ENCODE measurements at regions not wholly inside any gene's neighbourhood (a gene's known extent, or its start where the extent isn't known, plus 50 kb on each side); places are given as distances from the start of the nearest gene placed in this dataset.

DNA sequence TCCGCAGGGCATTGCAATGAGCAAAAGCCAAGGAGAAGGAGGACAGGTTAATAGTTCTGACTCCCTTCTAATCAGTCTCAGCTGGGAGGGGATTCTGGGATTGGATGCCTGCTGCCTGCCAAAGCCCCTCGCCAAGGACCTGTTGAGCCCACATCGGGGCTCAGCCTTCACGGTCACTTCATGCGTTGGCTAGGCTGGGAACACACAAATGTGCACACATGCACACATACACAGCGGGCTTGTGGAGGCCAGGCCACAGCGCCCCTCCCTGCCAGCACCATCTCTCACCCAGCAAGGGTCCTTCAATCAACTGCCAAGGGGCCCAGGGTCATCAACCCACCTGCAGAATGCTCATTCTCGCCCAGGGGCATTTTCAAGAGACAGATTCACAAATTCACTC lies 113.9 kb downstream of the C5orf15 start:
- no peak for DNase-seq (ENCODE audit: low spot score)

DNA sequence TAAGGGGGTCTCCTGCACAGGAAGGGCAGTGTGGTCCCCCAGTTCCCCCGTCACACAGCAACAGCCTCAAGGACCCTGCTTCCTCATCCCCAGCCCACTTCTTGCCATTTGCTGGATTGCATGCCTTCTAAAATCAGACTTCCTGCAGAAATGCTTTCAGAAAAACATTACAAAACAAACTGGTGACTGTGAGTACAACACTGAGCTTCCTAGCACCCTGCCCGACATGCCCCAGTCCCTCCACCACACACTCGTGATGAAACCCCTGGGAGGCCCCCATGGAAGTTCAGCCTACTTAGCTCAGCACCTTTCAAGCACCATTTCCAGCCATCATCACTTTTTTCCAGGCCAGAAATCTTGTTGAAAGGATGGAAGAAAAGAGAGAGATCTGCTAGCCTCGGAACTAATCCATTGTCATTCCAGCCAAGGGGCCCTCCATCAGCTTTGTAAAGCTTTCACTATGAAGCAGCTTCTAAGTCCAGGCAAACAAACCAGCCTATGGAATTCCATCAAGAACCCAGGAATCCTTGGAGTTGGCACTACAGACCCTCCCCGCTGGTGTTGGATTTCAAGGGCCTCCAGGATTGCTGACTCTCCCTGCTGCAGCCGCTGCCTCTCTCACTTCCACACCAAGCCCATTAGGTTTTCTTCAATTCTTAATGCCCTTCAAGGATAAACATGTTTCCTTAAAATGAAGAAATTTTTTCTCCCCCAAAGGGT lies 114.6 kb downstream of the C5orf15 start:
- DNase-seq (ENCODE audit: low spot score): no peak

DNA sequence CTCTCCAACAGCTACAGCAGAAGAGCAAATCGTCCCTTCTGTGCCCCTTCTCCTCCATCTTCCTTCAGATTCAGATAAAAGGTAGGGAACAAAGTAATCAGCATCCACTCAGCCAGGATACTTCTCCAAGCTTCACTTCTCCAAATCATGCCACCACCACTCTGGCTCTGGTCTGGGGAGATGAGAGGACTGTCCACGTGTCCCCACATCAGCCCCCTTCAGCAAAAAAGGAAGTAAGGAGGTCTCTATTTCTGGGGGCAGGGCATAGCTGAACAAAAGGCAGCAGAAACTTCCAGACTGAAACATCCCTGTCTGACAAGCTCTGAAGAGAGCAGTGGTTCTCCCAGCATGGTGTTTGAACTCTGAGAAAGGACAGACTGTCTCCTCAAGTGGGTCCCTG lies 116.9 kb downstream of the C5orf15 start:
- DNase-seq (ENCODE audit: low spot score): no peak

DNA sequence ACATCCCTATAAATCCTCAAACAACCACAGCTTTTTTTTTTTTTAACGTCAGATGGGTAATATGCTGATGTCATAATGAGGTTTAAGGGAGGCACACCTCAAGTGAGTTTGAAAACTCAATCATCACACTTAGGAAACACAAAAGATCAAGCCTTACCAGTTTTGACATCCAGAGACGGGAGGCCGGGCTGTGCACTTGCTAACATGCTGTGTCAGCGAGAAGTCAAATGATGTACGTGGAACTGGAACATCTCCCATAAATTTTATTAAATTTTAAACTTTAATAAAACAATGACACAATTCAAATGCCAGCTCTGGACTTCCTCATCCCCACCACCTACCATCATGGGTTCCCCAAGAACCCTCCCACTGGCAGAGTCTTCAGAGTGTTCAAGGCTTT lies 117.6 kb downstream of the C5orf15 start:
- no peak for DNase-seq (ENCODE audit: low spot score)

DNA sequence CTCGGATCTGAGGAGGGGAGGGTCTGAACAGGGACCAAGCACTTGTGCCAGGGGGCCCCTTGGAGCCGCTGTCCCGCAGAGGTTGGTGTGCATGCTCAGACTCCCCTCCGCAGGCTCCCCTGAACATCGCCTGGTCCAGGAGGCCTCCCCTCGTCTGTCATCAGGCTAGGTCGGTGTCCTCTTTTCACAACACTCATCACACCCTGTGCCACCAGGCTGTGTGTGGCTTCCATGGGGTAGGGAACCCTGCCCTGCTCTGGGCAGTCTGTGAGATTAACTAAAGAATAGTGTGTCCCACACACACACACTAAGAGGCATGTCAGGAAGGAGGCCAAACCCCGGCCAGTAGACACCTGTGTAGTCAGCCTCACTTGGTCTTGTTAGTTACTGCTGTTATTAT lies 119.3 kb downstream of the C5orf15 start:
- no peak for DNase-seq (ENCODE audit: low spot score)

DNA sequence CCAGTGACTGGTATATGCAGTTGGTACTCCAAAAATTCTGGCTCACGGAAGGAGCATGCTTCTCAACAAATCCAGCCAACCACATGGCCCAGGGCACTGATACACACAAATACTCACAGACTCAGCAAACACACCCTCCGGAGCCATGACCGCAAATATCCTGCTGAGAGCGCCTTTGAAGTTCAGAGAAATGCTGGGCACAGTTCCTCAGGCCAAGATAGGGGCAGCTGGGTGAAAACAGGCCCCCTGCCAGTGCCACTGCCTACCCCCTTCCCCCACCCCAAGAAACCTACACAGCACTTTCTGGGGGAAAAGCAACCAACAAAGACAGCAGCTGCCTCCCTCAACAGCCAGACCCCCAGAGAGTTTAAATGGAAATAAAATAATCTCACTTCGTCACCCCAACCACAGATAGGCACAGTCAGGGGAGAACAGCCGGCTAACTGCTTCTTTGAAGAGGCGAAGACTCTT lies 120.0 kb downstream of the C5orf15 start:
- no peak for DNase-seq (ENCODE audit: low spot score)

DNA sequence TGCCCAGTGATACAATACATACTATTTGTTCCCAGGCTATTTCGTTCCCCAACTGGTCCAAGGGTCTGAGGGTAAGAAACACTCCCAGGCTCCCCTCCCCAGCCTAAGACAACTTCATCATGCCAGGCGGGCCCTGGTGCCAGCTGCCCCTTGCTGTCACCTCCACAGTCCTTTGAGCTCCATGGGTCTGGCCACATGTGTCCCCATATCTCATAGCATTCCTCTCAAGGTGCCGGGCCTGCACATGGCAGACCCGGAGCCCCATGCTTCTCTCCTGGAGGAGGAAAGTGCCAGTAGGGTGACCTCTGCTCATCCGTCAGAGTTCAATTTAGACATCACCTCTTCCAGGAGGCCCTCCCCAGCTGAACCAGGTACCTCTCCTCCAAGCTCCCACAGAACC lies 120.5 kb downstream of the C5orf15 start:
- DNase-seq (ENCODE audit: low spot score): no peak

DNA sequence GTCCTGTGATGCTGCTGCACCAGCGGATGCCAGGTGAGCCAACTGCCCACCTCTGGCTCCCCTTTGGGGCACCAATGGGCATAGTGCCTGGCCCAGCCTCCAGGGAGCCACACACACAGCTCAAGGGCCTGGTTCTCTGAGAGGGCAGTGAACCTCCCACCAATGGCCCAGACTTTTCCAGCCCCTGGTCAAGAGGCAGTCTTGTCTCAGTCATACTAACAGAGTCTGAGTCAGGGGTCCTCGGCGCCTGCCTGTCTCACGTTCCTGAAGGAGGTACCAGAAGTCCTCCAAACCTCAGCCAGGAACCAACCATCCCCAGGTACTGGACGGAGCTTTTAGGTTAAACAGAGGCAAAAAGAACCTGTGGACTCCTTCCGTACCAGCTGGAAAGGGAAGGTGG lies 121.1 kb downstream of the C5orf15 start:
- DNase-seq (ENCODE audit: low spot score): no peak

DNA sequence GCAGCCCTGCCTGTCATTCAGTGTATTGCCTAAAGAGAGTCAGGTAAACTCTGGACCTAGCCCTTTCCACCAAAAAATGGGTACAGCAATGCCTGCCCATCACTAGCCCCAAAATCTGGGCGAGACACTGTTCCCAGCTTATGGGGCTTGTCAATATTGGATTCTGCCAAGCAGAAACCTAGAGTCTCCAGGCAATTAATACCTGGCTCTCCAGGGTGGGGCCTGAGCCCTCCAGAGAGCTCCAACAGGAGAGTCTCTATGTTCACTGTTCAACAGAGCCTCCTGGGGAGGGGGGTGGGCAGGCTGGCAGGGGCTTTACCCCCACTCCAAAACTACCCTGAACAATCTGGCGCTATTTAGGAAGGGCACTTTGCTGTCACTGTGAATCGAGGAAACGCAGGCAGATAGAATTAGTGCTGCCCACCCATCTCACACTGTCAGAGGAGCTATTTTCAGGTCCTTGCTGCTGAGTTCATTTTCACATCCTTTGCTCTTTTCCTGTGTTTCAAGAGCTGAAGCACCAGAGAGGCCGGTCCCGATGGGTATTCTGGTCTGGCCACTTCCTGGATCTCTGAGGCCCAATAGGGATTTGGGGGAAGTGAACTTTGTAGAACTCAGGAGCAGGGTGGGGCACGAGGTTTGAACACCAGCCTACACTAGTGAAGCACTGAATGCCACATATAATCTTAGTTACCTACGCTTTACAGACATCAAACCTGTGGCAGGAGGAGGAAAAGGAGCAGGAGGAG lies 121.8 kb downstream of the C5orf15 start:
- no peak for DNase-seq (ENCODE audit: low spot score)

DNA sequence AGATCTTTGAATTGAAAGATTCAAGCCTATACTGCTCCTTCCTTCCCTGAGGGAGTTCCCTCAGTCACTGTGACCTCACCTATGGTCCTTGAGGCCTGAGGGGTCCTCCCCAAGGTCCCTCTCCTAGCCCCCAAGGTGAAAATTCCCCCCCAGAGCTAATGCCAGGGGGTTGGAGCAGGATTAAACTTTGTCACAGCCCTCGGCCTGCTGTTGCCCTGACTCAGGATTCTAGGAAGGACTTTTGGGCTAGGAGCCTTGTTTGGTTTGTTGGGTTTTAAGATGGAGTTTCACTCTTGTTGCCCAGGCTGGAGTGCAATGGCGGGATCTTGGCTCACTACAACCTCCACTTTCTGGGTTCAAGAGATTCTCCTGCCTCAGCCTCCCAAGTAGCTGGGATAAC lies 123.2 kb downstream of the C5orf15 start:
- no peak for DNase-seq (ENCODE audit: low spot score)

DNA sequence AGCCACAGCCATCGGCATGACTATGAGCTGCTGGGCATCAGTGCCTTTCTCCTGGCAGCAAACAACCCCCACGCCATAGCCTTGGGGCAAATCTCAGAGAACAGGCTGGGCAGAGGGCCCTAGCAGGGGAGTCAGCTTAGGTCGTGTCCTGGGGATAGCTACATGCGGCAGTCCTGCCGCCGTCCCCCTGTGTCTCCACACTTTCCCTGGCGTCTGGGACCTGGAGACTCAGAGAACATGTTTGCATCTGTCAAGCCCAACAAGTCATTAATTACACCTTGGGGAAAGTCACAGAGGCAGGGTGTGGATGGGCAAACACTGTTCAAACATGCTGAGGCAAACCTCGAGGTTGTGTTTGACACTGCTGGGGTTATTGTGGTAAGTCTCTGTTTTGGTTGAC lies 123.6 kb downstream of the C5orf15 start:
- no peak for DNase-seq (ENCODE audit: low spot score)

DNA sequence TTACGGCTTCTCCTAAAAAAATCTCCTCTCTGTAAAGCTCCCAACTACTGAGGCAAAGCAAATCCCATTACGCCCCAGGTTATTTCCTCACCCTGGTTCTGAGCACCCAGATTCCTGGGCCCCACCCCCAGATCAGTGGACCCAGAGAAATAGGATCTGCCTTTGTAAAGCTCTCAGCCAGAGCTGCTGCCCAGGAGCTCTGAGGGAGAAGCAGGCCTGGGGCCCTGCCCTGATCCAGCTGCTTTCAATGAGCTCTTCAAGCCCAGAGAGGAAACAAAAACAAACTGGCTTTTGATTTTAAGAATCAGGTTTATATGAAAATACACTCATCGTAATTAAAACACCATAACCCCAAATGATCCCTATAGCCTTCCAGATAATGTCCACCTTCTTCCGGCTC lies 124.5 kb downstream of the C5orf15 start:
- no peak for DNase-seq (ENCODE audit: low spot score)

DNA sequence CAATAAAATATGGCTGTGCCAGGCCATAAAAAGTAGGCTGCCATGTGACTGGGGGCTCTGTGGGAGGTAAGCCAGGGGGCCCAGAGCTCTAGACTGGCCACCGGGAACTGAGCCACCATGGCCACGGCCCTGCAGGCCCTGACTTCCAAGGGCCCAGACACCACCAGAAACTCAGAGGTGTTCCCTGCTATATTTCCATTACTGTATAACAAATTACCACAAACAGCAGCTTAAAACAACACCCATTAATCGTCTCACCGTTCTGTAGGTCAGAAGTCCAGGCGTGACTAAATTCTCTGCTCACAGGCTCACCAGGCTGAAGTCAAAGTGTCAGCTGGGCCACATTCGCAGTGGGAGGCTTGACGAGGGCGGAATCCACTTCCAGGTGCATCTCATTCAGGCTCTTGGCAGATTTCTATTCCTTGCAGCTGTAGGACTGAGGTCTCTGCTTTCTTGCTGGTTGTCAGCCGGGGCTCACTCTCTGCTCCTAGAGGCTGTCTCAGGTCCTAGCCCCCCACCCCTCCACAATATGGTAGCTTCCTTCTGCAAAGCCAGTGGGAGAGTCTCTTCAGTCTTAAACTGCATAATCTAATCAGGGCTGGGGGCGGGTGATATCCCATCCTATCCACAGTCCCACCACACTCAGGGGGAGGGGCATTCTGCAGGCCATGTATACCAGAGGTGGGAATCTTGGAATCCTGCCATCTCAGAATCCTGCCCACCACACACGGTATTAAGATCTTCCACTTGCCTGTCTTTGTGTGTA lies 125.4 kb downstream of the C5orf15 start:
- no peak for DNase-seq (ENCODE audit: low spot score)

DNA sequence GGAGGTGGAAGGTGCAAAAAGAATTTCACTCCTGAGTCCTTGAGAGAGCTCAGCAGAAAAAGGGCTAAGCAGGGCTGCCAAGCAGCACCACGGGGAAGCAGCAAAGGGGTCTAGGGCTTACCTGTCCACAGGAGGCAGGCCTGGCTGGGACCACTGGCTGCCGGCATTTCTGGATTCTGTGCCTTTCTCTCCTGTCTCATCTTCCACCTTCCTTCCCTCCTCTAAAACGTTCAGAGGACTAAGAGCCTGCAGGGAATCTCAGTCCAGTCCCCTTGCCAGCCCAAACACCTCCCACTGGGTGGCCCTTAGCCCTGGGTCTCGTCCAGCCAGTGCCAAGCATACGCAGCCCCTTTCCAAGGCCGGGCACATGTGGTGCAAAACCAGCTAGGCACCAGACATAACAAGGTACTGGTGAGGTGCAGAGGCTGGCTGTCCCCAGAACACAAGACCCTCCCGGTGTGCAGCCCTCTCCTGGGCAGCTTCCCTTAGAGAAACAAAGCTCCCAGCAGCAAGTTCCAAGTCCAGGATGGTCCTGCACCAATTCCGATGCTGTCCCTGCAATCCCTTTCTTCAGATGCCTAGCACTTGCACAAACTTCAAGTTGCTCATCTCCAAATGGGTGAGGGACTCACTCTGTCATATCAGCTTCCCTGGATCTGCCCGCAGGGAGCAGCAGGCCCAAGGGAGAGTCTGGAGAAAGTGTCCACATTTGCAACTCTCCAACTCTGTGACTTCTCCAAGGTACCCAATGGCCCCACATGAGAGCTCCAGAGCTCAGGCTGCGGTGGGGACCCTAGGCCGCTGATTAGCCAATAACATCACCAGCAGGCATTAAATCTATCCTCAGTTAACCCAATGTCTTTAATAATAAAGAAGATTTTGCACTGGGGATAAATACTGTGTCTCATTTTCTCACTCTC lies 126.3 kb downstream of the C5orf15 start:
- no peak for DNase-seq (ENCODE audit: low spot score)

DNA sequence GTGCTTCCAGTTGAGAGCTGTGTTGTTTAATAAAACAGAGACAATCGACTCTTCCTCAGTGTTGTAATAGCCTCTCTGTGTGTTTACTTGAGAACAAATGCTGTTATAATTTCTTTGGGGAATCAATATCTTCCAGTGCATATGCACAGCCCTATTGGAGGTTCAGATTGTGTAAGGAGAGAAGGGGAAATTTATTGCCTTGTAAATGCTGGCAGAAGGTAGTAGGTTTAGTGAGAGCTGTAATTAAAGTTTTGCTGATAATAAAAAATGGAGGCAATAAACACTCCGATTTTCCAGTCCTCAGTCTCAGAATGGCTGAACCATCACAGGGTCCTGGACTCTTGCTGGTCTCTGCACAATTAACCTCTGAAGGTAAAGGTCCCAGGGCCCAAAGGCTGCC lies 128.3 kb downstream of the C5orf15 start:
- DNase-seq (ENCODE audit: low spot score): no peak

DNA sequence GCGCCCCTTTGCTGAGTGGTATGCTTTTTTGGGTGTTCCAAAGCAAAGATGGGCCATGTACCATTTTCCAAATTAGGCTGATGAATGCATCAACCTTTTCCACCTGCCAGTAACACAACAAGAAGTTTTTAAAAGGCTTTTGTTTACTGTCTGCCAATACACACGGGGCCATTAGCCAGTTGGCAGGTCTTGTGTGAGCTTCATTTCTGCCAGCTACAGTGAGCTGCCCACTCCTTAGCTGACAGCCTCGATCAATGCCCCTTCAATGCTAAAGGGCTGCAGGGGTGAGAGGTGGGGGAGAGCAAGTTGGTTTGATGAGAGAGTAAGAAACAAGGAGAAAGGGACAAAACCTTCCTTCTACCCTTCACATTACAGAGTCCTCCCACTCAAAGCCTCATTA lies 128.7 kb downstream of the C5orf15 start:
- DNase-seq (ENCODE audit: low spot score): no peak

DNA sequence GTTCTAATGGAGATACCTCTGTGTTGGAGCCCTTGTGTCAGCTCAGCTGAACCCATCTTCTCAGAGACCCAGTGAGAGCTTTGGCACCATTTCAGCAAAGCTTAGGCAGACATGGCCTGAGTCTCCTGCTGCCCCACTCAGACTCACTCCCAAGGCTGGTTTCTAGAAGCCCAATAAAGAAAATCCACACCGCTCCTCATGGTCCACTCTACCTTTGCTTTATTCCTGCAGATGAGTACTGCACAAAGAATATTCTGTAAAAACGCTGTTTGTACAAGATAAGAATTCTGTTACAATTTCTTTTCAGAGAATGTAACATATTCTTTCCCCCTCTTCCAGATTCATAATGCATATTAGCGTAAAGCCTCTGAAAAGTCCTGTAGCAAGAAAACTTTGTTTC lies 129.3 kb downstream of the C5orf15 start:
- no peak for DNase-seq (ENCODE audit: low spot score)

DNA sequence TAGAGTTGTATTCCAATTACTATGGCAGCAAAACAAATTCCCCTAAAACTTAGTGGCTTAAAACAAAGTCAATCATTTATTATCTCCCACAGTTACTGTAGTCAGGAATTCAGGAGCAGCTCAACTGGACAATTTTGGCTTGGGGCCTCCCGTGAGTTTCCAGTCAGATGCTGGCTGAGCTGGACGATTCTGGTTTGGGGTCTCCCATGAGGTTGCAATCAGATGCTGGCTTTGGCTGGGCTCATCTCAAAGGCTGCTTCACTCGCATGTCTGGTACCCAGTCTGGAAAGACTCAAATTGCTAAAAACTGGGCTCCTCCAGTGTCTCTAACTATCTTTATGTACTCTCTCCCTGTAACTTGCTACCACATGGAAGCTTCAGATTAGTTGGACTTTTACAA lies 130.1 kb downstream of the C5orf15 start:
- DNase-seq (ENCODE audit: low spot score): no peak

DNA sequence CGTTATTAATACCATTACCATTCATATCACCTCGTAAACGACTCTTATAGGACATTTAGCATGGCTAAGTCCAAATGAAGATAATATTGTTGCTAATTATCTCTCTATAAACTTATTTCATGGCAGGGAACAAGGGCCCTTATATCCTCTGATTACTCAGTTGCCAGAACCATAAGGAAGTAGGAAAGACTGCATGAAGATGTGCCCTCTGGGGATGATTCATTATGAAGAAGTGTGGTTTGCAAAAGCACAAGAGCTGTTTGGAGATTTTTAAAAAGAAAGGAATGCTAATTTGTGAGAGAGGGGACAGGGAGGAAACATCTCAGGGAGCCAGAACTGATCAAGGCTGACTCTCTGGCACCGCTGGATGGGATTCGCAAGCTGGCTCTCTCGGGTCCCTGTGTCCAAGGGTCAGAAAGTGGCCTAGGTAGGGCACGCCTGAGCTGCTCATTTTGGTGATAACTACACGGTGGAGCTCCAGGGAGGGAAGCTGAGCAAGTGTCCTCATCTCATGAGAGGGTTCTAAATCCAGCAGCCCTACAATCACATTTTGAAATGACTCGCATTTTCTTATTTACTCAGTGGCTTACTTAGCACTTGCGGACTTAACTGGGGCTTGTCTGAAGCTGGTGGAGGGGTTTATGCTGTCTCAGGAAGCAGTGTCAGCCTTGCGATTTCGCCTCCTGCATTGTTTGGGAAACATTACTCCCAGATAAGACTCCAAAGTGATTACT lies 136.8 kb downstream of the C5orf15 start:
- DNase-seq (ENCODE audit: low spot score): no peak

DNA sequence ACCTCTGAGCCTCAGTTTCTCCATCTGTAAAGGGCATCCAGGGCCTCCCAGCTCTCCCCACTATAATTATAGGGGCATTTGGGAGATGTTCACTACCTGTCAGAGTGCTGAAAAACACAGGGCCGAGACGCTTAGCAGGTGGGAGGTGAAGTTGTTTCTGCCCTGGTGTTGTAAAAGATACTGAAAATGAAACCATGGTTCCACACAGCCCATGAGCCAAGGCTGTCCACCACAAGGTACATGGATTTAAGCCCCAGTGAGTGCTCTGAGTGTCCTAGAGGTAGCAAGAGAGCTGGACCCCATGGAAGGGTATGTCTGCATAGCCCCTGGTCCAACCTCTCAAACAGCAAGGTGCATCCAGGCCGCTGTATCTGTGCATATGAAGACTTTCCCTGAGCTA lies 137.5 kb downstream of the C5orf15 start:
- no peak for DNase-seq (ENCODE audit: low spot score)

DNA sequence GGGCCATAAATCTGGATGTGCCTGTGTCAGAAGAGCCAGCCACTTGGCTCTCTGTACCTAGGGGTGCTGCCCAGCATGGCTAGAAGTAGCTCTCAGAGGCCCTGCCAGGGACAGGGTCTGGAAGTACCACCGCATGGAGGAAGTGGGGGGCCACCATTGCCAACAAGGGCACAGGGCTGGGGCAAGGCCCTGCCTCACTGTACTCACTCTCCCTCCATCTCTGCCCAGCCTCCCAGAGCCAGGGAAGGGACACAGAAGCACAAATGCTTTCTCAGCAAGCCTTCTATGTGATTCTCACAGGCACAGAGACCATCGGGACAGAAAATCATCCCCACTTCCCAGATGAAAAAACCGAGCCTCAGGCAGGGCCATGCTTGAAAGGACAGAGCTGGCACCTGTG lies 138.1 kb downstream of the C5orf15 start:
- DNase-seq (ENCODE audit: low spot score): no peak

Measured in AG08396 (cell line).